HepG2 (cell line): ENCODE measurements at regions not wholly inside any gene's neighbourhood (a gene's known extent, or its start where the extent isn't known, plus 50 kb on each side); places are given as distances from the start of the nearest gene placed in this dataset.

Source experiments
- ATAC-seq: fragments of 200-7000 bp; cut with Tn5 transposase; 3 replicates; pipeline ENCODE4 v1.9.1; 2020; ENCODE audit warnings: mild to moderate bottlenecking, moderate library complexity
- BruUV-seq: library from RNA; stranded (reverse); fragments of 400-500 nt; replicated peaks from 2 replicates; lab custom pipeline; 2021; lab: Mats Ljungman, UMichigan
- CTCF ChIA-PET: fragments of 300-600 bp; formaldehyde crosslinking; extraction: SDS; loops from one replicate; lab custom pipeline; 2021; ENCODE audit warnings: low total read pairs, inconsistent platforms, low intra/inter-chr PET ratio; lab: Yijun Ruan, JAX
- POLR2A ChIA-PET: fragments of 350-600 bp; sonication (Branson Sonifier 250); formaldehyde crosslinking; loops from one replicate; lab custom pipeline; 2020; ENCODE audit warnings: antibody characterized with exemption, inconsistent platforms; lab: Yijun Ruan, JAX
- DNase-seq: peaks from one replicate; pipeline ENCODE4 v3.0.0-alpha.2; 2015; ENCODE audit warnings: low spot score
- FAIRE-seq: peaks from 3 replicates; lab custom pipeline; 2011; peaks lifted over from hg19 to GRCh38; lab: Jason Lieb, UNC
- H2AFZ ChIP-seq: one replicate; pipeline ENCODE4 v1.6.1; 2011; ENCODE audit warnings: low read length, inconsistent platforms
- H3K27ac ChIP-seq: fragments of 300-600 bp; 3 replicates; pipeline ENCODE4 v1.8.0; 2011; ENCODE audit warnings: mixed run types, mild to moderate bottlenecking, mixed read lengths, low read length, inconsistent platforms; ENCODE audit not compliant: insufficient read depth; ENCODE audit errors: extremely low read length
- H3K27me3 ChIP-seq, 2 experiments: fragments of 200-600 bp in 1 of 2; 2 replicates in 1 of 2; 3 replicates in 1 of 2; pipeline versions ENCODE4 v1.6.0 to v1.8.0; 2011; ENCODE audit warnings: low read length in 2 of 2, mild to moderate bottlenecking in 2 of 2, moderate library complexity in 2 of 2, inconsistent platforms in 1 of 2; ENCODE audit not compliant: insufficient read depth in 2 of 2, control insufficient read depth in 1 of 2
- H3K36me3 ChIP-seq, 2 experiments: fragments of 200-600 bp in 1 of 2; replicated peaks in 1 of 2; 2 replicates in 1 of 2; 3 replicates in 1 of 2; pipeline versions ENCODE4 v1.5.1 to v1.8.0; 2011; ENCODE audit warnings: low read length in 2 of 2, inconsistent platforms in 1 of 2; ENCODE audit not compliant: insufficient read depth in 2 of 2, control insufficient read depth in 1 of 2
- H3K4me1 ChIP-seq: 2 replicates; pipeline ENCODE4 v1.5.1; 2012; ENCODE audit warnings: low read length, inconsistent platforms; ENCODE audit not compliant: insufficient read depth
- H3K4me2 ChIP-seq: 2 replicates; pipeline ENCODE4 v1.6.0; 2011; ENCODE audit warnings: low read depth, low read length, inconsistent platforms
- H3K4me3 ChIP-seq, 3 experiments: fragments of 200-600 bp in 1 of 3; sonication (generic), shearing (Covaris generic) in 1 of 3; replicated peaks in 1 of 3; 2 replicates each; pipeline ENCODE4 v1.5.1; 2011 to 2016; ENCODE audit warnings: low read length in 3 of 3, inconsistent platforms in 2 of 3, low read depth in 2 of 3, mild to moderate bottlenecking in 2 of 3, control low read depth in 1 of 3, mixed read lengths in 1 of 3; ENCODE audit not compliant: insufficient read depth in 1 of 3
- H3K79me2 ChIP-seq: one replicate; pipeline ENCODE4 v1.6.1; 2011; ENCODE audit warnings: low read length, inconsistent platforms; ENCODE audit not compliant: insufficient read depth
- H3K9ac ChIP-seq: 2 replicates; pipeline ENCODE4 v1.6.0; 2011; ENCODE audit warnings: mild to moderate bottlenecking, low read depth, low read length, inconsistent platforms; ENCODE audit not compliant: insufficient read depth
- H3K9me3 ChIP-seq: 2 replicates; pipeline ENCODE4 v1.5.1; 2012; ENCODE audit warnings: mild to moderate bottlenecking, low read length
- H4K20me1 ChIP-seq: 2 replicates; pipeline ENCODE4 v1.6.0; 2011; ENCODE audit warnings: inconsistent platforms, mild to moderate bottlenecking, low read length, moderate library complexity; ENCODE audit not compliant: insufficient read depth
- KMT2A ChIP-seq: sonication (generic); formaldehyde crosslinking; IDR thresholded peaks from 2 replicates; pipeline ENCODE4 v1.4.0; 2020; ENCODE audit warnings: missing genetic modification reagents
- RAD51 ChIP-seq: fragments of 450-650 bp; IDR thresholded peaks from 2 replicates; pipeline ENCODE4 v1.6.1; 2016; ENCODE audit warnings: borderline replicate concordance
- SSRP1 ChIP-seq: IDR thresholded peaks from 2 replicates; pipeline ENCODE4 v1.6.1; 2016; ENCODE audit warnings: control low read depth
- SUZ12 ChIP-seq: fragments of 150-350 bp; IDR thresholded peaks from 2 replicates; pipeline ENCODE4 v1.6.1; 2014; ENCODE audit warnings: low read depth, low read length
- TAF1 ChIP-seq: sonication (generic); formaldehyde crosslinking; IDR thresholded peaks from 2 replicates; pipeline ENCODE4 v1.4.0; 2020; ENCODE audit warnings: missing genetic modification reagents
- TEAD3 ChIP-seq: optimal IDR thresholded peaks from 2 replicates; pipeline ENCODE3; 2016; ENCODE audit warnings: borderline replicate concordance
- USF2 ChIP-seq, 2 experiments: sonication (generic) in 1 of 2; formaldehyde crosslinking in 1 of 2; IDR thresholded peaks; 2 replicates each; pipeline versions ENCODE4 v1.5.1 to v1.6.1; 2011 to 2020; ENCODE audit warnings: borderline replicate concordance in 1 of 2, low read depth in 1 of 2, low read length in 1 of 2, mild to moderate bottlenecking in 1 of 2, missing genetic modification reagents in 1 of 2, moderate library complexity in 1 of 2
- ZBTB43 ChIP-seq: sonication (generic); formaldehyde crosslinking; conservative IDR thresholded peaks from 2 replicates; pipeline ENCODE4 v1.4.0; 2020; ENCODE audit warnings: missing genetic modification reagents
- ZNF143 ChIP-seq: sonication (generic); formaldehyde crosslinking; IDR thresholded peaks from 2 replicates; pipeline ENCODE4 v1.4.0; 2020; ENCODE audit warnings: missing genetic modification reagents
- ZNF205 ChIP-seq: IDR thresholded peaks from 2 replicates; pipeline ENCODE4 v1.6.1; 2018; ENCODE audit warnings: missing biosample characterization, missing genetic modification reagents
- ZNF710 ChIP-seq: sonication (generic); formaldehyde crosslinking; IDR thresholded peaks from 2 replicates; pipeline ENCODE4 v1.5.0; 2020; ENCODE audit warnings: mild to moderate bottlenecking, missing genetic modification reagents, borderline replicate concordance
- WGBS: methylation state at CpG from one replicate; pipeline ENCODE4 v1.1.6; 2017; ENCODE audit warnings: low lambda C conversion rate; 5-methylcytosine and 5-hydroxymethylcytosine counted together
- in situ Hi-C: cut with HindIII; loops from 2 replicates; pipeline ENCODE4 v1.10.0; 2017; ENCODE audit warnings: low pct_unique_long_range_greater_than_20kb; ENCODE audit not compliant: extremely low pct_ligation_motif_present
- intact Hi-C: fragments of 100-400 bp; cut with micrococcal nuclease; formaldehyde crosslinking; loops from one replicate; pipeline ENCODE4 v1.10.0; 2022; ENCODE audit not compliant: unreplicated experiment
- TF ChIP-seq, protein P1 (sequence below): sonication (generic); formaldehyde crosslinking; conservative IDR thresholded peaks from 2 replicates; pipeline ENCODE4 v1.8.1; 2023; ENCODE audit warnings: missing genetic modification reagents
- TF ChIP-seq, protein P2 (sequence below): sonication (generic); formaldehyde crosslinking; IDR thresholded peaks from 2 replicates; pipeline ENCODE4 v1.4.0; 2020; ENCODE audit warnings: missing genetic modification reagents, borderline replicate concordance

GRCh38 chr3:193938613-193939012 lies 197.3 kb upstream of the HES1 start:
- H3K36me3 ChIP-seq: no peaks in the 10 kb centered on the region
- H3K27me3 ChIP-seq: peaks cover 0 to 1% of the 10 kb centered on the region in 2 experiments; a peak in 1 of 5 replicates
- ATAC-seq (no peak), DNase-seq (no peak), FAIRE-seq (no peak)
- H2AFZ ChIP-seq: no peak overlapping the region
- WGBS: 25% methylated on average over 6 of the region's 6 CpGs
- in situ Hi-C loops (no loop called here), intact Hi-C loops (no loop called here)
- TF ChIP-seq ZNF205 (CRISPR knock-in tag) (no peak), SSRP1 (CRISPR knock-in tag) (no peak), ZNF710 (no peak), KMT2A (no peak), ZNF143 (CRISPR knock-in tag) (no peak), TAF1 (CRISPR knock-in tag) (no peak), SUZ12 (no peak), ZBTB43 (no peak), RAD51 (no peak), USF2 (IDR thresholded peaks at IDR 0.05; ENCODE audit: low read depth, low read length) (no peak), USF2 (CRISPR knock-in tag; IDR thresholded peaks at IDR 0.05; ENCODE audit: borderline replicate concordance) (no peak), TEAD3 (no peak)
- TF ChIP-seq, protein P1, sequence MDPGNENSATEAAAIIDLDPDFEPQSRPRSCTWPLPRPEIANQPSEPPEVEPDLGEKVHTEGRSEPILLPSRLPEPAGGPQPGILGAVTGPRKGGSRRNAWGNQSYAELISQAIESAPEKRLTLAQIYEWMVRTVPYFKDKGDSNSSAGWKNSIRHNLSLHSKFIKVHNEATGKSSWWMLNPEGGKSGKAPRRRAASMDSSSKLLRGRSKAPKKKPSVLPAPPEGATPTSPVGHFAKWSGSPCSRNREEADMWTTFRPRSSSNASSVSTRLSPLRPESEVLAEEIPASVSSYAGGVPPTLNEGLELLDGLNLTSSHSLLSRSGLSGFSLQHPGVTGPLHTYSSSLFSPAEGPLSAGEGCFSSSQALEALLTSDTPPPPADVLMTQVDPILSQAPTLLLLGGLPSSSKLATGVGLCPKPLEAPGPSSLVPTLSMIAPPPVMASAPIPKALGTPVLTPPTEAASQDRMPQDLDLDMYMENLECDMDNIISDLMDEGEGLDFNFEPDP (CRISPR knock-in tag): no peak
- TF ChIP-seq, protein P2, sequence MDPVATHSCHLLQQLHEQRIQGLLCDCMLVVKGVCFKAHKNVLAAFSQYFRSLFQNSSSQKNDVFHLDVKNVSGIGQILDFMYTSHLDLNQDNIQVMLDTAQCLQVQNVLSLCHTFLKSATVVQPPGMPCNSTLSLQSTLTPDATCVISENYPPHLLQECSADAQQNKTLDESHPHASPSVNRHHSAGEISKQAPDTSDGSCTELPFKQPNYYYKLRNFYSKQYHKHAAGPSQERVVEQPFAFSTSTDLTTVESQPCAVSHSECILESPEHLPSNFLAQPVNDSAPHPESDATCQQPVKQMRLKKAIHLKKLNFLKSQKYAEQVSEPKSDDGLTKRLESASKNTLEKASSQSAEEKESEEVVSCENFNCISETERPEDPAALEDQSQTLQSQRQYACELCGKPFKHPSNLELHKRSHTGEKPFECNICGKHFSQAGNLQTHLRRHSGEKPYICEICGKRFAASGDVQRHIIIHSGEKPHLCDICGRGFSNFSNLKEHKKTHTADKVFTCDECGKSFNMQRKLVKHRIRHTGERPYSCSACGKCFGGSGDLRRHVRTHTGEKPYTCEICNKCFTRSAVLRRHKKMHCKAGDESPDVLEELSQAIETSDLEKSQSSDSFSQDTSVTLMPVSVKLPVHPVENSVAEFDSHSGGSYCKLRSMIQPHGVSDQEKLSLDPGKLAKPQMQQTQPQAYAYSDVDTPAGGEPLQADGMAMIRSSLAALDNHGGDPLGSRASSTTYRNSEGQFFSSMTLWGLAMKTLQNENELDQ (CRISPR knock-in tag): no peak
- no TSS peak for BruUV-seq
- H3K4me3 ChIP-seq: no peak overlapping the region
- no peak overlapping the region for H3K4me2 ChIP-seq
- no peaks in the 10 kb centered on the region for H3K79me2 ChIP-seq
- ChIA-PET CTCF (no interaction called here), POLR2A (no interaction called here)
- no peaks in the 10 kb centered on the region for H4K20me1 ChIP-seq
- no peak overlapping the region for H3K9ac ChIP-seq
- no peaks in the 10 kb centered on the region for H3K9me3 ChIP-seq
- no peak overlapping the region for H3K27ac ChIP-seq
- H3K4me1 ChIP-seq: peaks cover 17% of the 10 kb centered on the region
